GM23338 (cell line): ENCODE measurements at regions not wholly inside any gene's neighbourhood (a gene's known extent, or its start where the extent isn't known, plus 50 kb on each side); places are given as distances from the start of the nearest gene placed in this dataset.

Experiments
- ATAC-seq: fragments of 200-7000 bp; cut with Tn5 transposase; 3 replicates; pipeline ENCODE4 v1.9.1; 2020
- DNase-seq: peaks from one replicate; pipeline ENCODE4 v3.0.0-alpha.2; 2015; ENCODE audit warnings: low spot score
- H2AFZ ChIP-seq: fragments of 200-600 bp; sonication (generic); 2 replicates; pipeline ENCODE4 v1.8.0; 2016; ENCODE audit warnings: antibody characterized with exemption, mild to moderate bottlenecking, moderate library complexity
- H3F3A ChIP-seq: fragments of 200-600 bp; sonication (generic); replicated peaks from 2 replicates; pipeline ENCODE4 v1.8.0; 2017; ENCODE audit warnings: antibody characterized with exemption, mixed run types, low read depth
- H3K27ac ChIP-seq: fragments of 200-600 bp; sonication (generic); 2 replicates; pipeline ENCODE4 v1.6.1; 2016; ENCODE audit warnings: low read depth
- H3K27me3 ChIP-seq: fragments of 200-600 bp; sonication (generic); 2 replicates; pipeline ENCODE4 v1.8.0; 2016; ENCODE audit warnings: mild to moderate bottlenecking, mixed run types, moderate library complexity; ENCODE audit not compliant: insufficient read depth
- H3K36me3 ChIP-seq: fragments of 200-600 bp; sonication (generic); 2 replicates; pipeline ENCODE4 v1.8.0; 2016; ENCODE audit warnings: mild to moderate bottlenecking; ENCODE audit not compliant: insufficient read depth
- H3K4me1 ChIP-seq: fragments of 200-600 bp; sonication (generic); 2 replicates; pipeline ENCODE4 v1.8.0; 2016; ENCODE audit warnings: mild to moderate bottlenecking, moderate library complexity; ENCODE audit not compliant: insufficient read depth
- H3K4me2 ChIP-seq: fragments of 200-600 bp; sonication (generic); 2 replicates; pipeline ENCODE4 v1.7.1; 2017; ENCODE audit warnings: mixed run types
- H3K4me3 ChIP-seq: fragments of 200-600 bp; sonication (generic); 2 replicates; pipeline ENCODE4 v1.6.1; 2016; ENCODE audit warnings: mixed run types
- H3K79me2 ChIP-seq: fragments of 200-600 bp; sonication (generic); replicated peaks from 2 replicates; pipeline ENCODE4 v1.8.0; 2017; ENCODE audit warnings: mild to moderate bottlenecking; ENCODE audit not compliant: insufficient read depth
- H3K9me2 ChIP-seq: fragments of 200-600 bp; sonication (generic); 2 replicates; pipeline ENCODE4 v1.8.0; 2017; ENCODE audit not compliant: insufficient read depth
- H4K20me1 ChIP-seq: fragments of 200-600 bp; sonication (generic); replicated peaks from 2 replicates; pipeline ENCODE4 v1.8.0; 2017; ENCODE audit warnings: mild to moderate bottlenecking; ENCODE audit not compliant: insufficient read depth
- H3K27ac Mint-ChIP-seq: 2 replicates; pipeline ENCODE4 v1.8.0; 2020; ENCODE audit warnings: inconsistent platforms, mild to moderate bottlenecking, moderate library complexity, mixed read lengths
- H3K27me3 Mint-ChIP-seq: 3 replicates; pipeline ENCODE4 v1.8.0; 2022; ENCODE audit warnings: low read depth, mild to moderate bottlenecking, moderate library complexity, mixed read lengths, inconsistent platforms; ENCODE audit not compliant: insufficient read depth, poor library complexity
- H3K36me3 Mint-ChIP-seq: 3 replicates; pipeline ENCODE4 v1.8.0; 2021; ENCODE audit warnings: low read depth, mild to moderate bottlenecking, inconsistent platforms, moderate library complexity, mixed read lengths
- H3K4me1 Mint-ChIP-seq: 3 replicates; pipeline ENCODE4 v1.8.0; 2020; ENCODE audit warnings: mild to moderate bottlenecking, inconsistent platforms, mixed read lengths
- H3K4me3 Mint-ChIP-seq: 3 replicates; pipeline ENCODE4 v1.8.0; 2021; ENCODE audit warnings: moderate library complexity, mild to moderate bottlenecking, inconsistent platforms, mixed read lengths
- H3K9me3 Mint-ChIP-seq: 3 replicates; pipeline ENCODE4 v1.8.0; 2020; ENCODE audit warnings: moderate library complexity, mild to moderate bottlenecking, inconsistent platforms, mixed read lengths
- CREB1 ChIP-seq: fragments of 250-450 bp; sonication (Bioruptor Pico); IDR thresholded peaks from 2 replicates; pipeline ENCODE4 v1.5.0; 2020; ENCODE audit warnings: low read depth, mild to moderate bottlenecking, moderate library complexity
- CTCF ChIP-seq, 2 experiments: fragments of 200-600 bp in 1 of 2; sonication (generic) in 1 of 2; conservative IDR thresholded peaks; 2 replicates each; pipeline versions ENCODE4 v1.5.1 to v1.6.1; 2016 to 2017; ENCODE audit warnings: antibody characterized with exemption in 2 of 2, low read depth in 2 of 2, mild to moderate bottlenecking in 2 of 2, moderate library complexity in 1 of 2
- NANOG ChIP-seq: IDR thresholded peaks from 2 replicates; pipeline ENCODE4 v1.6.1; 2016; ENCODE audit warnings: antibody characterized with exemption, borderline replicate concordance
- POLR2AphosphoS5 ChIP-seq: IDR thresholded peaks from 2 replicates; pipeline ENCODE4 v1.6.1; 2016; ENCODE audit warnings: antibody characterized with exemption, low read depth
- REST ChIP-seq: IDR thresholded peaks from one replicate; pipeline ENCODE4 v1.6.1; 2018; ENCODE audit warnings: antibody characterized with exemption; ENCODE audit not compliant: unreplicated experiment
- ZNF114 ChIP-seq: fragments of 250-450 bp; sonication (Bioruptor Pico); IDR thresholded peaks from 2 replicates; pipeline ENCODE4 v1.5.0; 2020; ENCODE audit warnings: mild to moderate bottlenecking, moderate library complexity
- ZNF462 ChIP-seq: fragments of 250-450 bp; sonication (Bioruptor Pico); IDR thresholded peaks from 2 replicates; pipeline ENCODE4 v1.5.0; 2020; ENCODE audit warnings: mild to moderate bottlenecking, moderate library complexity

- Histone ChIP-seq H3K4me3 (no peak overlapping the region), H2AFZ (no peak overlapping the region), H3K9me2 (no peaks in the 10 kb centered on the region), H4K20me1 (no peaks in the 10 kb centered on the region), H3K36me3 (no peaks in the 10 kb centered on the region), H3K27ac (no peak overlapping the region), H3K79me2 (no peaks in the 10 kb centered on the region), H3K4me2 (no peak overlapping the region), H3K27me3 (no peaks in the 10 kb centered on the region), H3F3A (no peaks in the 10 kb centered on the region), H3K4me1 (no peaks in the 10 kb centered on the region)
- peaks cover 5% of the 10 kb centered on the region for H3K27me3 Mint-ChIP-seq
- no peak for DNase-seq
- no peak overlapping the region for H3K4me3 Mint-ChIP-seq
- H3K36me3 Mint-ChIP-seq = no peaks in the 10 kb centered on the region
- H3K27ac Mint-ChIP-seq = no peak overlapping the region
- no peak for ATAC-seq
- TF ChIP-seq NANOG (no peak), POLR2AphosphoS5 (no peak), REST (no peak), ZNF114 (no peak), CREB1 (no peak), CTCF (conservative IDR thresholded peaks at IDR 0.05; ENCODE audit: low read depth in 2 of 2) (no peak), ZNF462 (CRISPR knock-in tag) (no peak)
- no peaks in the 10 kb centered on the region for H3K4me1 Mint-ChIP-seq
- H3K9me3 Mint-ChIP-seq = no peaks in the 10 kb centered on the region
Measured at GRCh38 chr12:114136631-114137030, 170.5 kb upstream of the RBM19 start.
